H1 (cell line): ENCODE measurements at regions not wholly inside any gene's neighbourhood (a gene's known extent, or its start where the extent isn't known, plus 50 kb on each side); places are given as distances from the start of the nearest gene placed in this dataset.

Experiments
- CTCF ChIP-seq, 3 experiments: IDR thresholded peaks; 1 replicate in 2 of 3; 2 replicates in 1 of 3; pipeline versions ENCODE4 v1.5.1 to v1.6.1; 2011; ENCODE audit warnings: low read length in 3 of 3, mild to moderate bottlenecking in 3 of 3, inconsistent platforms in 2 of 3, low read depth in 1 of 3, moderate library complexity in 1 of 3; ENCODE audit not compliant: insufficient read depth in 1 of 3; ENCODE audit errors: control extremely low read depth in 1 of 3
- JUND ChIP-seq: IDR thresholded peaks from 2 replicates; pipeline ENCODE4 v1.6.1; 2011; ENCODE audit warnings: mild to moderate bottlenecking, improper control_type of control experiment, low read length
- TAF7 ChIP-seq: optimal IDR thresholded peaks from 2 replicates; pipeline ENCODE3; 2011; ENCODE audit warnings: low read depth, mild to moderate bottlenecking, inconsistent platforms, low read length, moderate library complexity, borderline replicate concordance

- no peak for TF ChIP-seq CTCF (IDR thresholded peaks at IDR 0.05; ENCODE audit: control extremely low read depth in 1 of 3, insufficient read depth in 1 of 3, low read depth in 1 of 3, low read length in 3 of 3)
- TF ChIP-seq TAF7 = no peak
- TF ChIP-seq JUND = no peak
Measured at GRCh38 chr11:119790476-119790875, 61.5 kb upstream of the NECTIN1 start (continued).
